RWPE1 (cell line): ENCODE measurements at regions not wholly inside any gene's neighbourhood (a gene's known extent, or its start where the extent isn't known, plus 50 kb on each side); places are given as distances from the start of the nearest gene placed in this dataset.

Source experiments
- CTCF ChIA-PET: fragments of 350-600 bp; sonication (Branson Sonifier 250); formaldehyde crosslinking; extraction: SDS; loops from one replicate; lab custom pipeline; 2021; lab: Yijun Ruan, JAX
- POLR2A ChIA-PET: fragments of 400-600 bp; formaldehyde crosslinking; extraction: SDS; loops from one replicate; lab custom pipeline; 2020; ENCODE audit warnings: antibody characterized with exemption; ENCODE audit not compliant: low non-redundant PET; lab: Yijun Ruan, JAX
- DNase-seq: peaks from one replicate; pipeline ENCODE4 v3.0.0; 2012; ENCODE audit warnings: low spot score
- H3K27ac ChIP-seq: fragments of 450-650 bp; 2 replicates; pipeline ENCODE4 v1.5.1; 2017
- TF ChIP-seq, protein P1 (sequence below): fragments of 450-650 bp; conservative IDR thresholded peaks from 2 replicates; pipeline ENCODE4 v1.5.1; 2017; ENCODE audit warnings: low read depth, mild to moderate bottlenecking

DNA sequence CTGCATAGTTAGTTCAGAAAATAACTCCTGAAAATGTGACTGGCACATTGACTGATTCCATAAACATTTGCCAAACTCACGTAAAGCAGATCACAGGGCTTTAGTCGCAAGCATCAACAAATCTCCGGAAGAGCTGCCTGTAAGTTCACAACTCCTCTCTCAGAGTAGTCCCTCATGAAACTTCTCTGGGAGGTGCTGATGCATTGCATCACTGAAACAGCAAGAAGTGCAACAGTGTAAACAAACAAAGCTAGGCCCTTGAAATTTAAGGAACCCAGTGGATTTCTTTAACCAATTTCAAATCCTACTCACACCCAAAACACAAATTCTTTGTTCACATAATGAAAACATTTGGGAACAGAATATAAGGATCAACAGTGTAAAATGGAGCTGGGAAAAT lies 1691.7 kb upstream of the FLRT2 start:
- H3K27ac ChIP-seq, result no peak overlapping the region
- ChIA-PET POLR2A (no interaction called here), CTCF (no interaction called here)
- TF ChIP-seq, protein P1, sequence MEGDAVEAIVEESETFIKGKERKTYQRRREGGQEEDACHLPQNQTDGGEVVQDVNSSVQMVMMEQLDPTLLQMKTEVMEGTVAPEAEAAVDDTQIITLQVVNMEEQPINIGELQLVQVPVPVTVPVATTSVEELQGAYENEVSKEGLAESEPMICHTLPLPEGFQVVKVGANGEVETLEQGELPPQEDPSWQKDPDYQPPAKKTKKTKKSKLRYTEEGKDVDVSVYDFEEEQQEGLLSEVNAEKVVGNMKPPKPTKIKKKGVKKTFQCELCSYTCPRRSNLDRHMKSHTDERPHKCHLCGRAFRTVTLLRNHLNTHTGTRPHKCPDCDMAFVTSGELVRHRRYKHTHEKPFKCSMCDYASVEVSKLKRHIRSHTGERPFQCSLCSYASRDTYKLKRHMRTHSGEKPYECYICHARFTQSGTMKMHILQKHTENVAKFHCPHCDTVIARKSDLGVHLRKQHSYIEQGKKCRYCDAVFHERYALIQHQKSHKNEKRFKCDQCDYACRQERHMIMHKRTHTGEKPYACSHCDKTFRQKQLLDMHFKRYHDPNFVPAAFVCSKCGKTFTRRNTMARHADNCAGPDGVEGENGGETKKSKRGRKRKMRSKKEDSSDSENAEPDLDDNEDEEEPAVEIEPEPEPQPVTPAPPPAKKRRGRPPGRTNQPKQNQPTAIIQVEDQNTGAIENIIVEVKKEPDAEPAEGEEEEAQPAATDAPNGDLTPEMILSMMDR, result no peak
- no peak for DNase-seq

- ChIA-PET CTCF (no interaction called here), POLR2A (no interaction called here)
- H3K27ac ChIP-seq, result no peak overlapping the region
- no peak for DNase-seq
- TF ChIP-seq, protein P1, result no peak
Observed at GRCh38 chr14:83842547-83842946, 1687.4 kb upstream of the FLRT2 start.

- TF ChIP-seq, protein P1, result no peak
- ChIA-PET CTCF (no interaction called here), POLR2A (no interaction called here)
- DNase-seq, result no peak
- no peak overlapping the region for H3K27ac ChIP-seq
Observed at GRCh38 chr14:83847102-83847501, 1682.8 kb upstream of the FLRT2 start.

- TF ChIP-seq, protein P1, result no peak
- CTCF ChIA-PET, result no interaction called here
- no peak overlapping the region for H3K27ac ChIP-seq
- no peak for DNase-seq
- POLR2A ChIA-PET, result no interaction called here
Observed at GRCh38 chr14:83850092-83850491, 1679.9 kb upstream of the FLRT2 start.

DNA sequence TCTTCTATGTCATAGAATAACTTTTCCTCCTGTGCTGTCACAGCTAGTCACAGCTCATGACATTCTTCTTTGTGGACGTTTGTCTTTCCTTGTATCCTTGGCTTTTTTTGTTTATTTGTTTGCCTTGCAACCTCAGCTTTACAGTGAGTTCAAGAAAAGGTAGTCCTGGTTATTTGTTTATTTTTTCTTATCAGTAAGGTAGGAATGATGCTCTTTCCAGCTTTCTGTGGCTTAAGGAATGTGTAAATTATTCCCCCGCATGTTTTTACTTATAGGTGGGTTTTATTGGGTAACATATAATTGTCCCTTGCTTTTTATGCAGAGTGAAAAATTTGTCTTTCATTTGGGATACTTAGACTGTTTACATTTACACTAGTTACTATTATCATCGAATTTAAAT lies 1673.6 kb upstream of the FLRT2 start:
- CTCF ChIA-PET, result no interaction called here
- DNase-seq, result no peak
- TF ChIP-seq, protein P1, result no peak
- H3K27ac ChIP-seq, result no peak overlapping the region
- POLR2A ChIA-PET, result no interaction called here

GRCh38 chr14:83860631-83861155 lies 1669.3 kb upstream of the FLRT2 start:
- POLR2A ChIA-PET, result no interaction called here
- no peak for DNase-seq
- H3K27ac ChIP-seq, result no peak overlapping the region
- TF ChIP-seq, protein P1, result no peak
- CTCF ChIA-PET, result no interaction called here
